Psoas muscle (tissue), 7 donors: ENCODE measurements at regions not wholly inside any gene's neighbourhood (a gene's known extent, or its start where the extent isn't known, plus 50 kb on each side); places are given as distances from the start of the nearest gene placed in this dataset.

ENCODE experiments used
- ATAC-seq, 4 donors: fragments of 200-7000 bp; cut with Tn5 transposase; one replicate each; pipeline ENCODE4 v1.9.1; 2020; ENCODE audit warnings: moderate library complexity in 3 of 4, mild to moderate bottlenecking in 2 of 4
- DNase-seq, 2 donors: peaks; one replicate each; pipeline ENCODE4 v3.0.0-alpha.2; 2020
- H3K27ac ChIP-seq: fragments of 200-600 bp; one replicate; pipeline ENCODE4 v1.8.0; 2022
- H3K27me3 ChIP-seq, 3 donors: fragments of 200-600 bp in 1 of 3; one replicate each; pipeline versions ENCODE4 v1.6.1 to v1.8.0; 2013 to 2022; ENCODE audit warnings: low read length in 2 of 3, mild to moderate bottlenecking in 2 of 3, moderate library complexity in 1 of 3; ENCODE audit not compliant: insufficient read depth in 3 of 3
- H3K36me3 ChIP-seq, 2 donors: fragments of 200-600 bp in 1 of 2; one replicate each; pipeline versions ENCODE4 v1.6.1 to v1.8.0; 2013 to 2022; ENCODE audit warnings: low read depth in 1 of 2, mild to moderate bottlenecking in 1 of 2, moderate library complexity in 1 of 2; ENCODE audit not compliant: insufficient read depth in 1 of 2
- H3K4me1 ChIP-seq: fragments of 200-600 bp; one replicate; pipeline ENCODE4 v1.8.0; 2022
- H3K4me3 ChIP-seq: fragments of 200-600 bp; one replicate; pipeline ENCODE4 v1.8.0; 2022; ENCODE audit warnings: mild to moderate bottlenecking
- H3K9me3 ChIP-seq: fragments of 200-600 bp; one replicate; pipeline ENCODE4 v1.8.0; 2022
- WGBS, 3 donors: extraction: QIAGEN DNeasy Blood & Tissue Kit; methylation state at CpG; one replicate each; pipeline versions ENCODE4 v1.1.6 to v1.1.7; 2013; 5-methylcytosine and 5-hydroxymethylcytosine counted together
- intact Hi-C, 2 donors: fragments of 100-400 bp; cut with DNase I; formaldehyde crosslinking; loops; one replicate each; pipeline versions ENCODE4 v1.11.0 to v1.14.2; 2022
- TF ChIP-seq, protein P1 (sequence below): fragments of 200-600 bp; IDR thresholded peaks from one replicate; pipeline ENCODE4 v1.8.0; 2022; ENCODE audit warnings: antibody characterized with exemption
- donor health status: healthy with polysubstance abuse.
- donor health status: DM: no; HTN: no; CAD: no; lungs with moderate emphysema.
- donor health status: Bipolar disorder and iron deficiency.
- donor health status: healthy.
- donor health status: DM: yes; HTN: yes; CAD: no.
- donor health status: DM: no; HTN: no; CAD: no.
- donor health status: DM: yes; HTN: yes; CAD: no.

DNA sequence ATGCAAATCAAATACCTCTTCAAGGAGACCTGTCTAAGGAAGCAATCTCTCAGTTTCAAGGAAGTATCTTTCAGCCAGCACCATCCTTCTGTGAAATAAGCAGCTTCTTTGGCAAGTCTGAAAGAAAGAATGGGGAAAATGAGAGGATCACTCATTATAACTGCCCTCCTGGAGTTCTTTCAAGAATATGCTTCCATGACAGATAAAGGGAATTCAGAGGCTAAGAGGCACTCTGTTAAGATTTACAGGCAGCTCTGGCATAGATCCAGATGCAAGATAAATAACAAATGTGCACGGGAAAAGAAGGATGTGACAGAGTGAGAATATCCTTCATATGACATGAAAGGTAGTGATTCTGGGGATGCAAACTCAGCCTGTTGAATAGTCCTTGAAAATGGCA is 348.2 kb upstream of the CCNG1 start:
- Histone ChIP-seq H3K27ac (no peak overlapping the region), H3K27me3 (no peaks in the 10 kb centered on the region), H3K9me3 (peaks cover 3% of the 10 kb centered on the region), H3K36me3 (no peaks in the 10 kb centered on the region), H3K4me1 (no peaks in the 10 kb centered on the region), H3K4me3 (no peak overlapping the region)
- DNase-seq (no peak), ATAC-seq (no peak)
- intact Hi-C loops: no loop called here
- TF ChIP-seq, protein P1, sequence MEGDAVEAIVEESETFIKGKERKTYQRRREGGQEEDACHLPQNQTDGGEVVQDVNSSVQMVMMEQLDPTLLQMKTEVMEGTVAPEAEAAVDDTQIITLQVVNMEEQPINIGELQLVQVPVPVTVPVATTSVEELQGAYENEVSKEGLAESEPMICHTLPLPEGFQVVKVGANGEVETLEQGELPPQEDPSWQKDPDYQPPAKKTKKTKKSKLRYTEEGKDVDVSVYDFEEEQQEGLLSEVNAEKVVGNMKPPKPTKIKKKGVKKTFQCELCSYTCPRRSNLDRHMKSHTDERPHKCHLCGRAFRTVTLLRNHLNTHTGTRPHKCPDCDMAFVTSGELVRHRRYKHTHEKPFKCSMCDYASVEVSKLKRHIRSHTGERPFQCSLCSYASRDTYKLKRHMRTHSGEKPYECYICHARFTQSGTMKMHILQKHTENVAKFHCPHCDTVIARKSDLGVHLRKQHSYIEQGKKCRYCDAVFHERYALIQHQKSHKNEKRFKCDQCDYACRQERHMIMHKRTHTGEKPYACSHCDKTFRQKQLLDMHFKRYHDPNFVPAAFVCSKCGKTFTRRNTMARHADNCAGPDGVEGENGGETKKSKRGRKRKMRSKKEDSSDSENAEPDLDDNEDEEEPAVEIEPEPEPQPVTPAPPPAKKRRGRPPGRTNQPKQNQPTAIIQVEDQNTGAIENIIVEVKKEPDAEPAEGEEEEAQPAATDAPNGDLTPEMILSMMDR: no peak
- WGBS, 3 donors: 16 to 39% (median 28%) methylated on average over 1 of the region's 1 CpG

DNA sequence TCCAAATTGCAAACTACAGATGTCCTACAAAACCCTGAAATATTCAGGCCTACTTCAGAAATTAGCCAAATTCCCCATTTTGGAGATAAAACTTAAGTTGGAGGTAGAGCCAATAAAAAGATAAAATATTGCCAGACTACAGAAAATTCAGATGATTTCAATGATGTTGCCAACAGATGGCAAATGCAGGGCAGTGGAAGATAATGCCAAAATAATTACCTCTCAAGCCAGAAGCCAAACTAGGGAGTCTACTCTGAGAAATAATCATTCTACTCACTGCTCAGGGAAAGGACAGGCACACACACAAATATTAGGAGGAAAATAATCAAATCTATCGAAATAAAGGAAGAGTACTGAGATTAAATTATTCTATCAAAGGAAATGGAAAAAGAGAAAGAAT is 347.5 kb upstream of the CCNG1 start:
- H3K27me3 ChIP-seq: no peaks in the 10 kb centered on the region
- H3K27ac ChIP-seq: no peak overlapping the region
- H3K4me1 ChIP-seq: no peaks in the 10 kb centered on the region
- DNase-seq (no peak), ATAC-seq (no peak)
- no peaks in the 10 kb centered on the region for H3K9me3 ChIP-seq
- TF ChIP-seq, protein P1: no peak
- intact Hi-C loops: no loop called here
- no peaks in the 10 kb centered on the region for H3K36me3 ChIP-seq
- WGBS, 3 donors: 62 to 88% (median 66%) methylated on average over 1 of the region's 1 CpG
- H3K4me3 ChIP-seq: no peak overlapping the region

DNA sequence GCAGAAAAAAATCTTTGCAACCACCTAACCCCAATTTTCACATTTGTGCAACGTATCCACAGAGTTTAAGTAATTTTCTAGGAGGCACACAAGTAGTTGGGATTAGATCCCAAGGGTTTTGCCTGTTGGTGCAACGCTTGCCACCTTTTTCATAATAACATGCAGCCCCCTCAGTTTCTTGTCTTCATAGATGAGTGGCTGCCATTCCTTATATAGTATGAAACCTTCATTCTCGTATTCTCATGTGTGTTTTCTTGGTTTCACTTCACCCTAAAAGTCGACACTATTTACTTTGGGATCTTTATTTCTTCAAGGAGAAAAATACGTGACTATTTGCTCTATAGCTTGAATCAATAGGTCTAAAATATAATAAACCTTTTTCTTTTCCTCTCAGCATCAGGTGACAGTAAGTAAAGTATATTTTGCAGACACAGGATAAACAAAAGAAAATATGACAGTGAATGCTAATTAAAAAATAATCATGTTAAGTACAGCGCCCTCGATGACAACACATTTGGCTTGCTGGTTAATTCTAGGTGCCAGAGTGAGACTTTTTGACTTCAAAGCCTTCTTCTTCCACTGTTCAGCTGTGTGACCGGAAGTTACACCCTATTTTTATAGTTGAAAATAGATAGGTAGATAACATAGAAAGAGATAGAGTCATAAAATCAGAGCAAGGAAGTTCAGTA is 342.8 kb upstream of the CCNG1 start:
- DNase-seq: no peak
- no peak overlapping the region for H3K4me3 ChIP-seq
- no peak for ATAC-seq
- H3K36me3 ChIP-seq: no peaks in the 10 kb centered on the region
- H3K27ac ChIP-seq: no peak overlapping the region
- intact Hi-C loops: no loop called here
- peaks cover 14% of the 10 kb centered on the region for H3K4me1 ChIP-seq
- no peaks in the 10 kb centered on the region for H3K9me3 ChIP-seq
- TF ChIP-seq, protein P1: no peak
- 47 to 58% (median 49%) methylated on average over 8 of the region's 8 CpGs for WGBS, 3 donors
- no peaks in the 10 kb centered on the region for H3K27me3 ChIP-seq

DNA sequence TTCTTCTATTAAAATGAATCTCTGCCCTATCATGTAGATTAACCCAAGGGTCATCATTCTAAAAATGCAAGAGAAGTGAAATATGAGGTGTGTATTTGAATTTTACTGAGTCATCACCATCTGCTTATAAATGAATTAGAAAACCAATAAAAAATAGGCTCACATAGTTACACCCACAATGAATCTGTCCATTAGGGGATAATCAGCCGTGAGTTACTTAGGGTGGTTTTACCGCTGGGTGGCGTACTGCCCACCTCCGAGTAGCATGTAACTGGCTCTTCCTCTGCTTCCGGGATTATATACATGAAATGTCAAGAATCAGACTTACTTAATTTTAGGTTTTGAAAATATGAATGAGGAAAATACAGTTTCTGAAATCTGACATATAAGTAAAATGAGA is 332.9 kb upstream of the CCNG1 start:
- Histone ChIP-seq H3K27me3 (no peaks in the 10 kb centered on the region), H3K27ac (no peak overlapping the region), H3K36me3 (no peaks in the 10 kb centered on the region), H3K9me3 (no peaks in the 10 kb centered on the region), H3K4me3 (no peak overlapping the region), H3K4me1 (no peaks in the 10 kb centered on the region)
- TF ChIP-seq, protein P1: no peak
- no peak for ATAC-seq
- DNase-seq: no peak
- intact Hi-C loops: no loop called here
- WGBS, 3 donors: 42 to 51% (median 44%) methylated on average over 5 of the region's 5 CpGs

DNA sequence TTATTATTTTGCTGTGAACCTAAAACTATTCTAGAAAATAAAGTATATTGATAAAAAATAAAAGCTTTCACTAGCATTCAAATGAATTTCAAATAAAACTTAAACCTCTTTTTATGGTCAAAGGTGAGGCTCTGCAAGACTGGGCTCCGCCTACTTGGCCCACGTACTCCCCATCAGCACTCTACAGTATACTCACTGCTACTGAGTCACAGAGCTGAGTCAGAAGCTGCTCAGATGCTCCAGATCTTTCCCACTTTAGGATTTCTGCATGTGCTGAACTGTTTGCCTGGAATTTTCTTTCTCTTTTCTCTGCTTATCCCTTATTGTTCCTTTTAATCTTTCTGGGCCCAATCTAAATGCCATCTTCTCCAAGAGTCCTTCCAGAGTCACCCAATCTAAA is 331.9 kb upstream of the CCNG1 start:
- Histone ChIP-seq H3K4me3 (no peak overlapping the region), H3K27ac (no peak overlapping the region), H3K36me3 (no peaks in the 10 kb centered on the region), H3K27me3 (no peaks in the 10 kb centered on the region), H3K9me3 (no peaks in the 10 kb centered on the region), H3K4me1 (no peaks in the 10 kb centered on the region)
- no peak for DNase-seq
- intact Hi-C loops: no loop called here
- ATAC-seq: no peak
- TF ChIP-seq, protein P1: no peak
- 73 to 77% (median 75%) methylated on average over 2 of the region's 2 CpGs for WGBS, 3 donors
